GM23338 (cell line): ENCODE measurements at regions not wholly inside any gene's neighbourhood (a gene's known extent, or its start where the extent isn't known, plus 50 kb on each side); places are given as distances from the start of the nearest gene placed in this dataset.

ENCODE experiments used
- ATAC-seq: fragments of 200-7000 bp; cut with Tn5 transposase; 3 replicates; pipeline ENCODE4 v1.9.1; 2020
- DNase-seq: peaks from one replicate; pipeline ENCODE4 v3.0.0-alpha.2; 2015; ENCODE audit warnings: low spot score
- H2AFZ ChIP-seq: fragments of 200-600 bp; sonication (generic); 2 replicates; pipeline ENCODE4 v1.8.0; 2016; ENCODE audit warnings: antibody characterized with exemption, mild to moderate bottlenecking, moderate library complexity
- H3F3A ChIP-seq: fragments of 200-600 bp; sonication (generic); replicated peaks from 2 replicates; pipeline ENCODE4 v1.8.0; 2017; ENCODE audit warnings: antibody characterized with exemption, mixed run types, low read depth
- H3K27ac ChIP-seq: fragments of 200-600 bp; sonication (generic); 2 replicates; pipeline ENCODE4 v1.6.1; 2016; ENCODE audit warnings: low read depth
- H3K27me3 ChIP-seq: fragments of 200-600 bp; sonication (generic); 2 replicates; pipeline ENCODE4 v1.8.0; 2016; ENCODE audit warnings: mild to moderate bottlenecking, mixed run types, moderate library complexity; ENCODE audit not compliant: insufficient read depth
- H3K36me3 ChIP-seq: fragments of 200-600 bp; sonication (generic); 2 replicates; pipeline ENCODE4 v1.8.0; 2016; ENCODE audit warnings: mild to moderate bottlenecking; ENCODE audit not compliant: insufficient read depth
- H3K4me1 ChIP-seq: fragments of 200-600 bp; sonication (generic); 2 replicates; pipeline ENCODE4 v1.8.0; 2016; ENCODE audit warnings: mild to moderate bottlenecking, moderate library complexity; ENCODE audit not compliant: insufficient read depth
- H3K4me2 ChIP-seq: fragments of 200-600 bp; sonication (generic); 2 replicates; pipeline ENCODE4 v1.7.1; 2017; ENCODE audit warnings: mixed run types
- H3K4me3 ChIP-seq: fragments of 200-600 bp; sonication (generic); 2 replicates; pipeline ENCODE4 v1.6.1; 2016; ENCODE audit warnings: mixed run types
- H3K79me2 ChIP-seq: fragments of 200-600 bp; sonication (generic); replicated peaks from 2 replicates; pipeline ENCODE4 v1.8.0; 2017; ENCODE audit warnings: mild to moderate bottlenecking; ENCODE audit not compliant: insufficient read depth
- H3K9me2 ChIP-seq: fragments of 200-600 bp; sonication (generic); 2 replicates; pipeline ENCODE4 v1.8.0; 2017; ENCODE audit not compliant: insufficient read depth
- H4K20me1 ChIP-seq: fragments of 200-600 bp; sonication (generic); replicated peaks from 2 replicates; pipeline ENCODE4 v1.8.0; 2017; ENCODE audit warnings: mild to moderate bottlenecking; ENCODE audit not compliant: insufficient read depth
- H3K27ac Mint-ChIP-seq: 2 replicates; pipeline ENCODE4 v1.8.0; 2020; ENCODE audit warnings: inconsistent platforms, mild to moderate bottlenecking, moderate library complexity, mixed read lengths
- H3K27me3 Mint-ChIP-seq: 3 replicates; pipeline ENCODE4 v1.8.0; 2022; ENCODE audit warnings: low read depth, mild to moderate bottlenecking, moderate library complexity, mixed read lengths, inconsistent platforms; ENCODE audit not compliant: insufficient read depth, poor library complexity
- H3K36me3 Mint-ChIP-seq: 3 replicates; pipeline ENCODE4 v1.8.0; 2021; ENCODE audit warnings: low read depth, mild to moderate bottlenecking, inconsistent platforms, moderate library complexity, mixed read lengths
- H3K4me1 Mint-ChIP-seq: 3 replicates; pipeline ENCODE4 v1.8.0; 2020; ENCODE audit warnings: mild to moderate bottlenecking, inconsistent platforms, mixed read lengths
- H3K4me3 Mint-ChIP-seq: 3 replicates; pipeline ENCODE4 v1.8.0; 2021; ENCODE audit warnings: moderate library complexity, mild to moderate bottlenecking, inconsistent platforms, mixed read lengths
- H3K9me3 Mint-ChIP-seq: 3 replicates; pipeline ENCODE4 v1.8.0; 2020; ENCODE audit warnings: moderate library complexity, mild to moderate bottlenecking, inconsistent platforms, mixed read lengths
- CREB1 ChIP-seq: fragments of 250-450 bp; sonication (Bioruptor Pico); IDR thresholded peaks from 2 replicates; pipeline ENCODE4 v1.5.0; 2020; ENCODE audit warnings: low read depth, mild to moderate bottlenecking, moderate library complexity
- EZH2phosphoT487 ChIP-seq: fragments of 200-600 bp; sonication (generic); IDR thresholded peaks from one replicate; pipeline ENCODE4 v1.8.1; 2018; ENCODE audit warnings: antibody characterized with exemption; ENCODE audit not compliant: unreplicated experiment
- JUNB ChIP-seq: IDR thresholded peaks from one replicate; pipeline ENCODE4 v1.6.1; 2016; ENCODE audit warnings: antibody characterized with exemption; ENCODE audit not compliant: unreplicated experiment
- STAT1 ChIP-seq: IDR thresholded peaks from one replicate; pipeline ENCODE4 v1.6.1; 2016; ENCODE audit warnings: antibody characterized with exemption; ENCODE audit not compliant: unreplicated experiment
- ZNF114 ChIP-seq: fragments of 250-450 bp; sonication (Bioruptor Pico); IDR thresholded peaks from 2 replicates; pipeline ENCODE4 v1.5.0; 2020; ENCODE audit warnings: mild to moderate bottlenecking, moderate library complexity
- ZNF331 ChIP-seq: fragments of 250-450 bp; sonication (Bioruptor Pico); IDR thresholded peaks from 2 replicates; pipeline ENCODE4 v1.5.0; 2020; ENCODE audit warnings: low read depth, mild to moderate bottlenecking, moderate library complexity
- TF ChIP-seq, protein P1 (sequence below): IDR thresholded peaks from 2 replicates; pipeline ENCODE4 v1.6.1; 2016; ENCODE audit warnings: antibody characterized with exemption
- TF ChIP-seq, protein P2 (sequence below), 2 experiments: fragments of 200-600 bp in 1 of 2; sonication (generic) in 1 of 2; conservative IDR thresholded peaks; 2 replicates each; pipeline versions ENCODE4 v1.5.1 to v1.6.1; 2016 to 2017; ENCODE audit warnings: antibody characterized with exemption in 2 of 2, low read depth in 2 of 2, mild to moderate bottlenecking in 2 of 2, moderate library complexity in 1 of 2
- TF ChIP-seq, protein P3 (sequence below): fragments of 250-450 bp; sonication (Bioruptor Pico); IDR thresholded peaks from 2 replicates; pipeline ENCODE4 v1.5.0; 2020; ENCODE audit warnings: mild to moderate bottlenecking, moderate library complexity

DNA sequence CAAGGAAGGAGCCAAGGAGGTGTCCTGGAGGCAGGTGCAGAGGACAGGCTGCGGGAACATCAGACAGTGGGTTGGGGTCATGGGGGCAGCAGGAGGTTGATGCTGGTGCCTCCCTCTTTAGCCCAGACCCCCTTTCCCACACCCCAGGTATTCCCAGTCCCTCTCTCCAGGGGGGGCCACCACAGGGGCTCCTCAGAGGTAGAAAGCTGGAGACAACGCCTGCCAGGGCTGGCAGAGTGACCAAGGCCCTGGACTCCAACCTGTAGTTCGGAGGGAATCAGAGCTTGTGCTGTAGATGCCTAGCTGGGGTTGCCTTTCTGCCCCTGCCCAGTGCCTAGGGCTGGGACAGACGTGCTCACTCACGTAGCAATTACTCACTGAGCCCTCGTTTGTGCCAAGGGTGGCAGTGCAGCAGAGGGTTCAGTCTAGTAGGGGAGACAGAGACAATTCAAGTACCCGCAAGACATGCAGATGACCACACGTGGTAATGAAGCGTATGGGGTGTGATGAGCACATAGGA, 148.2 kb downstream of the PTPRU start:
- Histone ChIP-seq H4K20me1 (no peaks in the 10 kb centered on the region), H3K4me1 (no peaks in the 10 kb centered on the region; the same call in 1 of the 2 replicates), H3K27ac (no peak overlapping the region), H3K9me2 (no peaks in the 10 kb centered on the region), H3K4me2 (no peak overlapping the region), H3K79me2 (no peaks in the 10 kb centered on the region), H3F3A (no peaks in the 10 kb centered on the region), H3K27me3 (no peaks in the 10 kb centered on the region), H3K4me3 (no peak overlapping the region), H3K36me3 (no peaks in the 10 kb centered on the region), H2AFZ (no peak overlapping the region)
- H3K27me3 Mint-ChIP-seq: peaks cover 8% of the 10 kb centered on the region
- peaks cover 7% of the 10 kb centered on the region; the same call in 2 of the 3 replicates for H3K36me3 Mint-ChIP-seq
- DNase-seq: no peak
- H3K4me1 Mint-ChIP-seq: peaks cover 11% of the 10 kb centered on the region
- ATAC-seq: no peak
- TF ChIP-seq EZH2phosphoT487 (no peak), CREB1 (CRISPR knock-in tag) (no peak), ZNF114 (CRISPR knock-in tag) (no peak), STAT1 (no peak), JUNB (no peak), ZNF331 (no peak)
- TF ChIP-seq, protein P1, sequence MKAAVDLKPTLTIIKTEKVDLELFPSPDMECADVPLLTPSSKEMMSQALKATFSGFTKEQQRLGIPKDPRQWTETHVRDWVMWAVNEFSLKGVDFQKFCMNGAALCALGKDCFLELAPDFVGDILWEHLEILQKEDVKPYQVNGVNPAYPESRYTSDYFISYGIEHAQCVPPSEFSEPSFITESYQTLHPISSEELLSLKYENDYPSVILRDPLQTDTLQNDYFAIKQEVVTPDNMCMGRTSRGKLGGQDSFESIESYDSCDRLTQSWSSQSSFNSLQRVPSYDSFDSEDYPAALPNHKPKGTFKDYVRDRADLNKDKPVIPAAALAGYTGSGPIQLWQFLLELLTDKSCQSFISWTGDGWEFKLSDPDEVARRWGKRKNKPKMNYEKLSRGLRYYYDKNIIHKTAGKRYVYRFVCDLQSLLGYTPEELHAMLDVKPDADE: no peak
- H3K4me3 Mint-ChIP-seq: no peak overlapping the region
- no peak overlapping the region for H3K27ac Mint-ChIP-seq
- H3K9me3 Mint-ChIP-seq: peaks cover 18% of the 10 kb centered on the region

GRCh38 chr1:29383746-29384371, 147.5 kb downstream of the PTPRU start:
- Mint-ChIP-seq H3K36me3 (peaks cover 14% of the 10 kb centered on the region), H3K27me3 (peaks cover 11% of the 10 kb centered on the region), H3K4me3 (no peak overlapping the region), H3K9me3 (peaks cover 25% of the 10 kb centered on the region), H3K4me1 (peaks cover 11% of the 10 kb centered on the region), H3K27ac (no peak overlapping the region)
- ATAC-seq: no peak
- Histone ChIP-seq H4K20me1 (no peaks in the 10 kb centered on the region), H3F3A (no peaks in the 10 kb centered on the region), H3K27ac (no peak overlapping the region), H3K4me2 (no peak overlapping the region), H3K4me1 (no peaks in the 10 kb centered on the region; the same call in 1 of the 2 replicates), H3K27me3 (no peaks in the 10 kb centered on the region), H3K36me3 (peaks cover 2% of the 10 kb centered on the region; the same call in 1 of the 2 replicates), H3K4me3 (no peak overlapping the region), H2AFZ (peak overlapping the region; percentile 95), H3K79me2 (no peaks in the 10 kb centered on the region), H3K9me2 (no peaks in the 10 kb centered on the region)
- no peak for DNase-seq
- TF ChIP-seq ZNF331: no peak
- no peak for TF ChIP-seq STAT1
- TF ChIP-seq, protein P1: no peak
- TF ChIP-seq ZNF114 (CRISPR knock-in tag): no peak
- no peak for TF ChIP-seq CREB1 (CRISPR knock-in tag)
- TF ChIP-seq, protein P2, sequence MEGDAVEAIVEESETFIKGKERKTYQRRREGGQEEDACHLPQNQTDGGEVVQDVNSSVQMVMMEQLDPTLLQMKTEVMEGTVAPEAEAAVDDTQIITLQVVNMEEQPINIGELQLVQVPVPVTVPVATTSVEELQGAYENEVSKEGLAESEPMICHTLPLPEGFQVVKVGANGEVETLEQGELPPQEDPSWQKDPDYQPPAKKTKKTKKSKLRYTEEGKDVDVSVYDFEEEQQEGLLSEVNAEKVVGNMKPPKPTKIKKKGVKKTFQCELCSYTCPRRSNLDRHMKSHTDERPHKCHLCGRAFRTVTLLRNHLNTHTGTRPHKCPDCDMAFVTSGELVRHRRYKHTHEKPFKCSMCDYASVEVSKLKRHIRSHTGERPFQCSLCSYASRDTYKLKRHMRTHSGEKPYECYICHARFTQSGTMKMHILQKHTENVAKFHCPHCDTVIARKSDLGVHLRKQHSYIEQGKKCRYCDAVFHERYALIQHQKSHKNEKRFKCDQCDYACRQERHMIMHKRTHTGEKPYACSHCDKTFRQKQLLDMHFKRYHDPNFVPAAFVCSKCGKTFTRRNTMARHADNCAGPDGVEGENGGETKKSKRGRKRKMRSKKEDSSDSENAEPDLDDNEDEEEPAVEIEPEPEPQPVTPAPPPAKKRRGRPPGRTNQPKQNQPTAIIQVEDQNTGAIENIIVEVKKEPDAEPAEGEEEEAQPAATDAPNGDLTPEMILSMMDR (conservative IDR thresholded peaks at IDR 0.05; ENCODE audit: low read depth in 2 of 2): no peak
- TF ChIP-seq, protein P3, sequence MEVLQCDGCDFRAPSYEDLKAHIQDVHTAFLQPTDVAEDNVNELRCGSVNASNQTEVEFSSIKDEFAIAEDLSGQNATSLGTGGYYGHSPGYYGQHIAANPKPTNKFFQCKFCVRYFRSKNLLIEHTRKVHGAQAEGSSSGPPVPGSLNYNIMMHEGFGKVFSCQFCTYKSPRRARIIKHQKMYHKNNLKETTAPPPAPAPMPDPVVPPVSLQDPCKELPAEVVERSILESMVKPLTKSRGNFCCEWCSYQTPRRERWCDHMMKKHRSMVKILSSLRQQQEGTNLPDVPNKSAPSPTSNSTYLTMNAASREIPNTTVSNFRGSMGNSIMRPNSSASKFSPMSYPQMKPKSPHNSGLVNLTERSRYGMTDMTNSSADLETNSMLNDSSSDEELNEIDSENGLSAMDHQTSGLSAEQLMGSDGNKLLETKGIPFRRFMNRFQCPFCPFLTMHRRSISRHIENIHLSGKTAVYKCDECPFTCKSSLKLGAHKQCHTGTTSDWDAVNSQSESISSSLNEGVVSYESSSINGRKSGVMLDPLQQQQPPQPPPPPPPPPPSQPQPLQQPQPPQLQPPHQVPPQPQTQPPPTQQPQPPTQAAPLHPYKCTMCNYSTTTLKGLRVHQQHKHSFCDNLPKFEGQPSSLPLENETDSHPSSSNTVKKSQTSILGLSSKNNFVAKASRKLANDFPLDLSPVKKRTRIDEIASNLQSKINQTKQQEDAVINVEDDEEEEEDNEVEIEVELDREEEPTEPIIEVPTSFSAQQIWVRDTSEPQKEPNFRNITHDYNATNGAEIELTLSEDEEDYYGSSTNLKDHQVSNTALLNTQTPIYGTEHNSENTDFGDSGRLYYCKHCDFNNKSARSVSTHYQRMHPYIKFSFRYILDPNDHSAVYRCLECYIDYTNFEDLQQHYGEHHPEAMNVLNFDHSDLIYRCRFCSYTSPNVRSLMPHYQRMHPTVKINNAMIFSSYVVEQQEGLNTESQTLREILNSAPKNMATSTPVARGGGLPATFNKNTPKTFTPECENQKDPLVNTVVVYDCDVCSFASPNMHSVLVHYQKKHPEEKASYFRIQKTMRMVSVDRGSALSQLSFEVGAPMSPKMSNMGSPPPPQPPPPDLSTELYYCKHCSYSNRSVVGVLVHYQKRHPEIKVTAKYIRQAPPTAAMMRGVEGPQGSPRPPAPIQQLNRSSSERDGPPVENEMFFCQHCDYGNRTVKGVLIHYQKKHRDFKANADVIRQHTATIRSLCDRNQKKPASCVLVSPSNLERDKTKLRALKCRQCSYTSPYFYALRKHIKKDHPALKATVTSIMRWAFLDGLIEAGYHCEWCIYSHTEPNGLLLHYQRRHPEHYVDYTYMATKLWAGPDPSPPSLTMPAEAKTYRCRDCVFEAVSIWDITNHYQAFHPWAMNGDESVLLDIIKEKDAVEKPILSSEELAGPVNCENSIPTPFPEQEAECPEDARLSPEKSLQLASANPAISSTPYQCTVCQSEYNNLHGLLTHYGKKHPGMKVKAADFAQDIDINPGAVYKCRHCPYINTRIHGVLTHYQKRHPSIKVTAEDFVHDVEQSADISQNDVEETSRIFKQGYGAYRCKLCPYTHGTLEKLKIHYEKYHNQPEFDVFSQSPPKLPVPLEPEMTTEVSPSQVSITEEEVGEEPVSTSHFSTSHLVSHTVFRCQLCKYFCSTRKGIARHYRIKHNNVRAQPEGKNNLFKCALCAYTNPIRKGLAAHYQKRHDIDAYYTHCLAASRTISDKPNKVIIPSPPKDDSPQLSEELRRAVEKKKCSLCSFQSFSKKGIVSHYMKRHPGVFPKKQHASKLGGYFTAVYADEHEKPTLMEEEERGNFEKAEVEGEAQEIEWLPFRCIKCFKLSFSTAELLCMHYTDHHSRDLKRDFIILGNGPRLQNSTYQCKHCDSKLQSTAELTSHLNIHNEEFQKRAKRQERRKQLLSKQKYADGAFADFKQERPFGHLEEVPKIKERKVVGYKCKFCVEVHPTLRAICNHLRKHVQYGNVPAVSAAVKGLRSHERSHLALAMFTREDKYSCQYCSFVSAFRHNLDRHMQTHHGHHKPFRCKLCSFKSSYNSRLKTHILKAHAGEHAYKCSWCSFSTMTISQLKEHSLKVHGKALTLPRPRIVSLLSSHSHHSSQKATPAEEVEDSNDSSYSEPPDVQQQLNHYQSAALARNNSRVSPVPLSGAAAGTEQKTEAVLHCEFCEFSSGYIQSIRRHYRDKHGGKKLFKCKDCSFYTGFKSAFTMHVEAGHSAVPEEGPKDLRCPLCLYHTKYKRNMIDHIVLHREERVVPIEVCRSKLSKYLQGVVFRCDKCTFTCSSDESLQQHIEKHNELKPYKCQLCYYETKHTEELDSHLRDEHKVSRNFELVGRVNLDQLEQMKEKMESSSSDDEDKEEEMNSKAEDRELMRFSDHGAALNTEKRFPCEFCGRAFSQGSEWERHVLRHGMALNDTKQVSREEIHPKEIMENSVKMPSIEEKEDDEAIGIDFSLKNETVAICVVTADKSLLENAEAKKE: no peak
- no peak for TF ChIP-seq EZH2phosphoT487
